CMK (cell line): ENCODE measurements at regions not wholly inside any gene's neighbourhood (a gene's known extent, or its start where the extent isn't known, plus 50 kb on each side); places are given as distances from the start of the nearest gene placed in this dataset.

Source experiments
- DNase-seq: peaks from one replicate; pipeline ENCODE4 v3.0.0-alpha.2; 2010; ENCODE audit warnings: low read depth

DNA sequence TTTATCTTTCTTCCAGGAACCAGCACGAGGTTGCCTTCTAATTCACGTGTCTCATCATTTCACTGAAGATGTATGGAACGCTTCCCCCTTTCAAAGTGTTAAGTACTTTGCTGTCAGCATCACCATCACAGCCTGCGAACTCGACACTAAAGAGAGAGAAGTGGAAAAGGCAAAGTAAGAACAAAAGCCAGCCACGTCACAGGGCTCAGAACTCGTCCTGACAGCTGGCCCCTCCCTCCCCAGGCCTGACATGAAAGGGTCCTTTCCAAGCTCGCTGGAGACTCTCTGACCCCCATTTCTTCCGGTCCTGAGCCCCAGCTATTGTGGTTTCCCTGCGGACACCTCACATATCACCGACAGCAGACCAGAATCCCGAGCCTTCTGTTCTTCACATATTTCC is 177.8 kb upstream of the NTM start:
- no peak for DNase-seq

DNA sequence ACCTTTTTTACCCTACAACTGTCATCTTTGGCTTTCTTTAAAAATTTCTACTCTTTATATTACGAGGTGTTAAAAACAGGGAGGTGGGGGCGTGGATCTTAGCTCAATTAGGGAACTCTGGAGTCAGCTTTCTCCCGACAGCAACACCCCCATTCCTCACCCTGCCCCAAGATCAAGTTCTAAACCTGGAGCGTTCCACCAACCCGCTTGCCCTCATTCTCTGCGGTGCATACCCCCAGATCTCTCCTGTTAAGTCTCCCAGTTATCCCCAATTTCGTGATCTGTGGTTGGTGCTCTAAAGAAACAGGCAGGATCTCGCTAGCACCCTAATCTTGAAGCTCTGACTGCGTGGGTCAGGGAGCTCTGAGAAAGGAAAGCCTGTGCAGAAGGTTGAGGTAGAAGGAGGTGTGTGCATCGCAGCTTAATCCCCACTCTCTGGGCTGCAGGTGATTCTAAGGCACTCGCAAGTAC is 177.3 kb upstream of the NTM start:
- DNase-seq, result no peak

GRCh38 chr11:131194726-131195125 is 175.7 kb upstream of the NTM start:
- no peak for DNase-seq

GRCh38 chr11:131195661-131196517 is 174.5 kb upstream of the NTM start:
- no peak for DNase-seq

DNA sequence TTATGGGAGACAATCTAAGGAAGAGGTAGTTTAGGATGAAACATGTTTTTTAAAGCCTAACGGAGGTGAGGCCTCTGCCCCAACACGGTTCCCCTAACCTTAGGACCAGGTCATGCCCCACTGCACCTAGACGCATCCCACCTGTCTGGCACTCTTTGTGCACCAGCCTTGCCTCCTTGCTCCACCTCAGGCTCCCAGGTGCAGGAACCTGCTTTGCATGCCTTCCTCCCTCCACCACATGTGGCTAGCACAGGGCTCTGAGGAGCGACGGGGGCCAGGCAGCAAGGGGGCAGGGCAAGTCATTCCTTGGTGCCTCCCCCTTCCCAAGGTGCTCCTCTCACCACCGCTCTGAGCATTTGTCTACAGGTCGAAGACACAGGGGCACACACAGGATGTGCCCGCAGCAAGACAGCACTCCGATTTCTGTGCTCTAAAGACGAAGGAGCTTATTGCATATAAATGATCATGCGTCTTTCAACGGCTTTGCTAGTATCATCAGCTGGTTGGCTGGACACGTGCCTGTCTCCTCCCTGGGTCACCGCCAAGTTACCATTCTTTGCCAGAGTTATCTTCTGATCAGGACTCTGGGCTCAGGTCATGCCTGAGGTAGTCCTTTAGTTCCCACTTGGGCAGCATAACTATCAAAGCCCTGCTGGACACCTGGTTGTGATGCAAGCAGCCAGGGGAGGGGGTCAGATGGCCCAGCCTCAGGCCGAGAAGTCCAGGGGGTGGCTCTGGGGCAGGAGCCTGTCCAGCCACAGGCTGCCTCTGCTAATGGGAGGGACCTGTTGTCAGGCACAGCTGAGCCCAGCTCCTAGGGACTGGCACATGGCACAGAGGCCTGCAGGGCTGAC is 172.0 kb upstream of the NTM start:
- no peak for DNase-seq

DNA sequence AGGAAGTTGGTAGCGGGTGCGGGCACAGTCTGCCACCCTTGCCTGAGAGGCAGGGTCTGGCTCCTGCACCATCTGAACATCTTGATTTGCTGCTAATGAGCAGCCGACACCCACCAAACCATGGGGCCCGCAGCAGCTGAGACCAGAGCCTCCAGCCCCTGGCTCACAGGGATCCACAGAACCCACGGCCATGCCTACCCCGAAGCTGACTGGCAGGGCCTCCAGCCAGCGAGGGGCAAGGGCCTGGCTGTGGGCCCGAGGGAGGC is 171.5 kb upstream of the NTM start:
- no peak for DNase-seq

- DNase-seq, result no peak
These were observed 168.7 kb upstream of the NTM start for GRCh38 chr11:131201674-131202073.

DNA sequence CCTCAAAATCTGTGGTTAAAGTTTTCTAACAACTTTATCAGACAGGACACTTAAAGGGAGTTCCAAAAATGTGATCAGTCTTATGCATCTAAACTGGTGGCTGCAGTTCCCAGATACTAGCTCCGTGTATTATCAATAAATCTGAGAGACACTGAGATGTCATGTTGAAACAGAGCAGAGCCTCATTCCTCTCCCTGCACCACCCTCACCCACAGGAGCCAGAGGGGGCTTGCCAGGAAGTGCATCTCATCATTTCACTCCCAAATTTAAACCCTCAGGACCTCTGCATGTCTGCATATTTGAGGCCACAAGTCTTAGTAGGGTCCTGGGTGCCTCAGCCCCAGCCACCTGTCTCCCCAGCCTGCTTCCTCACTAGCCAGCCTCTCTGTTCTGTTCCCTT is 167.4 kb upstream of the NTM start:
- DNase-seq, result no peak

- DNase-seq, result no peak
These were observed 166.1 kb upstream of the NTM start for GRCh38 chr11:131204282-131204681.

GRCh38 chr11:131204765-131205380 is 165.5 kb upstream of the NTM start:
- DNase-seq, result no peak

- DNase-seq, result no peak
These were observed 163.7 kb upstream of the NTM start for GRCh38 chr11:131206671-131207070.

GRCh38 chr11:131207901-131208300 is 162.5 kb upstream of the NTM start:
- no peak for DNase-seq

DNA sequence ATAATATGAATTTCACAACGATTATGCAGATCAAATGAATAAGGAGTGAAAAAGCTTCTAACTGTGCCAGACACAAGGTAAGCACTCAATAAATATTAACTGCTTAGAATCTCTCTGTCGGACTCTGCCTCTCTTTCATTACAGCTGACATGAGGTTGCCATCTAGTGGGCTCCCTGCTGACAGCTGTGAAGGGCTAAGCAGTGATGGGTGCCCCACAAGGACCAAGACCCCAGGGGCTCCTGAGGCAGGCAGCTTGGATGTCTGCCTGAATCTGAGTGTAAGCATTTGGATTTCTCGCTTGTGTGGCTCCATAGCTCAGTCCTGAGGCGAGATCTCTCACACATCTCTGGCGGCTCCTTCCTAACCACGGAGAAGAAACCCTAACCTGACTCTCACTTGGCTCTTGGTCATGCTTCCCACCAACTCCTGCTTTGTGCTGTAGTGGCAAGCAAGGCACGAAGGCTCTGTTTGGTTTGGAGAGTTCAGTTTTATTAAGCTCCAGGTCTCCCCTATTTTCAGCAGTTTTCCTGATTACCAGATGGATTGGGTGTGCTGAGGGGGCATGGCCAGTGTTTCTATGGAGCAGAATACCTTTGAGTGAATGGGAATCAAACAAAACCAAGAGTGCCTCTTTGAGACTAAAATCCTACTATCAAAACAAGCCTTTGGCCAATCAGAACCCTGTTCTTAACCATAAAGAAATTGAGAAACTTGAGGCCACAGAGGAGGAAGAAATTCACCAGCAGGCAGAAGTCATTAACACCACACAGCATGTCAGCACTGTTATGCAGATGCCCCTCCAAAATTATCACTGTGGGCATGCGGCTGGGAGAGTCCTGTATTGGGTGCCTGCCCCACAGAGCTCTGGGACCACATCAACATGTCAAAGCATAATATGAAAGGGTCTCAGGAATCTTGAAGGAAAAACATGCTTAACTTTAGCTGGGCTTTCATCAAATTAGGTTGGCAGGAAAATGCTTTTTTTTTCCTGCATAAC is 152.8 kb upstream of the NTM start:
- no peak for DNase-seq

- DNase-seq, result no peak
These were observed 151.9 kb upstream of the NTM start for GRCh38 chr11:131218542-131218941.

GRCh38 chr11:131219646-131220045 is 150.8 kb upstream of the NTM start:
- DNase-seq, result no peak

GRCh38 chr11:131223198-131223991 is 147.0 kb upstream of the NTM start:
- no peak for DNase-seq

GRCh38 chr11:131228378-131228777 is 142.0 kb upstream of the NTM start:
- DNase-seq, result no peak

GRCh38 chr11:131229221-131229620 is 141.2 kb upstream of the NTM start:
- no peak for DNase-seq

DNA sequence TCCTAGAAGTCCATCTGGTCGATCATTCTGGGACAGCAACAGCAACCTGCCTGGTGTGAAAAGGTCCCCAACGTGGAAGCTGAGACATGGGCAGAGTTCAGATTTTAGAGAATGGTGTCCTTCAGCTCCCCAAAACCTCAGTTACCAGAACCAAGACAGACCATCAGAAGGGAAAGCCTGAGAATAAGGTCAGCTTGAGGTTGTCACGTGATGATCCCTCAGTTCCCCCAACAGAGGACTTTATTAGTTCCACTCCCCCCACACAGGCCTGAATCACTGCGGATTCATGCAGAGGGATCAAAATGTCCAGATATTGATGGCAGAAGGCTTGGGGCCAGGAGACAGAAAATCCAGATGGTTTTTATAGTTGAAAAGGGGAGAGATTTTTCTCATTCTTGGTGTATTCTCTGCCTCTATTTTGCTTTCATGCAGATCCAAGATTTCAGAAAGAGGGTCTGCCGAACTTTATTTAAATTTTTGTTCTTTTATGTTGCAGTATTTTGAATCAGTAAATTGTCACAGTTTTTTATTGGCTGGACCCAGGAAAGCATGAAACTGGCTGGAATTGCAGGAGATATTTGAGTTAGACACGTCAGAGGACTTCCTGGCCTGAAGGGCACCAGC is 139.0 kb upstream of the NTM start:
- DNase-seq, result no peak

DNA sequence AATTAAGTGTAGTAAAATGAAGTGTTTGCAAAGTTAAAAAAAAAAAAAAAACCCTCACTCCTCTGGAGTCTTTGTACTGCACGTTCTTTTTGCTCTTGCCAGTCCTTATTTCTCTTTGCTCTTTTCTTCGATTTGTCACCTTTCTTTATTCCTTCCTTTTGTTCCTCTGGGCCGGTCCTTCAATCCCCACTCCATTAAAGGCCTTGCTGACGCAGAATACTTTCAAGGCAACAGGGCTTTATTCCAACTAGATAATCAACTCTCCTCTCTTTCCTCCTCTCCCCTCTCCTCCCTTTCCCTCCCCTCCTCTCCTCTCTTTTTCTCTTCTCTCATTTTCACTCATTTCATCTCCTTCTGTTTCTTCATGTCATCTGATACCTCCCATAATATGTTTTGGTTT is 138.2 kb upstream of the NTM start:
- DNase-seq, result no peak
